ENCODE measurements at regions not wholly inside any gene's neighbourhood (a gene's known extent, or its start where the extent isn't known, plus 50 kb on each side); places are given as distances from the start of the nearest gene placed in this dataset.

DNA sequence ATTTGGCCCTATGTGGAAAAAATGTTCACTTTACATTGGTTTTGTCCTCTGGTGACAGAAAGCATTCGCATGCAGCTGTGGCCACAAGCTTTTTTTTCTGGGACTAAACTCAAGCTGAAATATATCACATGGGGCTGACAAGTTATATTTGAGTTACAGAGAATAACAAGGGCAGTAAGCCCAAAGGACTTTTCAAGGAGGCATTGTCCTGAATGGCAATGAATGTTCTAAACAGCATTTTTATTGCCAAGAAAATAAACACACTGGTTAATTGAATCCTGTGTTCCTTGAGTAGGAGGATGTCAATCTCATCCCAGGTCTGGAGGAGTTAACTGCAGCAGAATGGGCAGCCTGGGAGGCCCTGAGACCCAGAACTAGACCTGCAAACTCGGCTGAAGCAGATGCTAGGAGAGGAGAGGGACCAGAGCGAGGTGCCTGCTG lies 114.5 kb downstream of the COPRS start:
- TF ChIP-seq, protein P1, sequence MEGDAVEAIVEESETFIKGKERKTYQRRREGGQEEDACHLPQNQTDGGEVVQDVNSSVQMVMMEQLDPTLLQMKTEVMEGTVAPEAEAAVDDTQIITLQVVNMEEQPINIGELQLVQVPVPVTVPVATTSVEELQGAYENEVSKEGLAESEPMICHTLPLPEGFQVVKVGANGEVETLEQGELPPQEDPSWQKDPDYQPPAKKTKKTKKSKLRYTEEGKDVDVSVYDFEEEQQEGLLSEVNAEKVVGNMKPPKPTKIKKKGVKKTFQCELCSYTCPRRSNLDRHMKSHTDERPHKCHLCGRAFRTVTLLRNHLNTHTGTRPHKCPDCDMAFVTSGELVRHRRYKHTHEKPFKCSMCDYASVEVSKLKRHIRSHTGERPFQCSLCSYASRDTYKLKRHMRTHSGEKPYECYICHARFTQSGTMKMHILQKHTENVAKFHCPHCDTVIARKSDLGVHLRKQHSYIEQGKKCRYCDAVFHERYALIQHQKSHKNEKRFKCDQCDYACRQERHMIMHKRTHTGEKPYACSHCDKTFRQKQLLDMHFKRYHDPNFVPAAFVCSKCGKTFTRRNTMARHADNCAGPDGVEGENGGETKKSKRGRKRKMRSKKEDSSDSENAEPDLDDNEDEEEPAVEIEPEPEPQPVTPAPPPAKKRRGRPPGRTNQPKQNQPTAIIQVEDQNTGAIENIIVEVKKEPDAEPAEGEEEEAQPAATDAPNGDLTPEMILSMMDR (IDR thresholded peaks at IDR 0.05; ENCODE audit: low read length) = no peak
- TF ChIP-seq EZH2phosphoT487 (IDR thresholded peaks at IDR 0.05; ENCODE audit: low read length) (no peak), EZH2 (optimal IDR thresholded peaks at IDR 0.05; ENCODE audit: low read depth, low read length) (no peak)
